Colonic mucosa (tissue), 4 donors: ENCODE measurements at regions not wholly inside any gene's neighbourhood (a gene's known extent, or its start where the extent isn't known, plus 50 kb on each side); places are given as distances from the start of the nearest gene placed in this dataset.
"Not testable (repeated sequence)": the region's sequence is repeated elsewhere in the genome, so short reads cannot be mapped to it uniquely, and the experiment has no call there.

Source experiments
- DNase-seq: peaks from one replicate; pipeline ENCODE4 v3.0.0-alpha.2; 2020
- H3K27ac ChIP-seq: fragments of 200-600 bp; one replicate; pipeline ENCODE4 v1.8.0; 2021
- H3K27me3 ChIP-seq: fragments of 200-600 bp; one replicate; pipeline ENCODE4 v1.8.0; 2021
- H3K36me3 ChIP-seq: fragments of 200-600 bp; one replicate; pipeline ENCODE4 v1.8.0; 2021
- H3K4me1 ChIP-seq: fragments of 200-600 bp; one replicate; pipeline ENCODE4 v1.8.0; 2021; ENCODE audit warnings: mild to moderate bottlenecking
- H3K4me3 ChIP-seq: fragments of 200-600 bp; one replicate; pipeline ENCODE4 v1.8.0; 2021
- H3K9ac ChIP-seq, 2 donors: one replicate each; pipeline ENCODE4 v1.7.0; 2013; ENCODE audit warnings: control low read depth in 2 of 2, low read depth in 2 of 2, low read length in 2 of 2
- H3K9me3 ChIP-seq: fragments of 200-600 bp; one replicate; pipeline ENCODE4 v1.8.0; 2021
- CTCF ChIP-seq: fragments of 200-600 bp; IDR thresholded peaks from one replicate; pipeline ENCODE4 v1.8.0; 2022; ENCODE audit warnings: antibody characterized with exemption, mild to moderate bottlenecking
- intact Hi-C: fragments of 100-400 bp; cut with DNase I; formaldehyde crosslinking; loops from one replicate; pipeline ENCODE4 v1.14.1; 2022
- donor health status: healthy.
- donor health status: DM: no; HTN: no; CAD: no.
- donor health status: DM: no; HTN: no; CAD: no.

GRCh38 chr6:141830530-141830929 lies 302.2 kb upstream of the GJE1 start:
- DNase-seq = no peak
- Histone ChIP-seq H3K27me3 (no peaks in the 10 kb centered on the region), H3K4me3 (no peak overlapping the region), H3K9ac (no peak overlapping the region), H3K27ac (no peak overlapping the region), H3K4me1 (no peaks in the 10 kb centered on the region), H3K36me3 (no peaks in the 10 kb centered on the region), H3K9me3 (no peaks in the 10 kb centered on the region)
- TF ChIP-seq CTCF = no peak
- intact Hi-C loops = no loop called here

GRCh38 chr6:141829566-141830360 lies 303.0 kb upstream of the GJE1 start:
- H3K27ac ChIP-seq = no peak overlapping the region
- H3K9me3 ChIP-seq = no peaks in the 10 kb centered on the region
- no peak for TF ChIP-seq CTCF
- H3K9ac ChIP-seq = no peak overlapping the region
- DNase-seq = no peak
- H3K27me3 ChIP-seq = no peaks in the 10 kb centered on the region
- intact Hi-C loops = no loop called here
- no peak overlapping the region for H3K4me3 ChIP-seq
- H3K4me1 ChIP-seq = no peaks in the 10 kb centered on the region
- no peaks in the 10 kb centered on the region for H3K36me3 ChIP-seq

GRCh38 chr6:141824350-141824749 lies 308.4 kb upstream of the GJE1 start:
- H3K27ac ChIP-seq = no peak overlapping the region
- no peak overlapping the region for H3K4me3 ChIP-seq
- no peak for DNase-seq
- H3K9ac ChIP-seq = no peak overlapping the region
- H3K9me3 ChIP-seq = no peaks in the 10 kb centered on the region
- no peak for TF ChIP-seq CTCF
- no peaks in the 10 kb centered on the region for H3K4me1 ChIP-seq
- intact Hi-C loops = no loop called here
- H3K27me3 ChIP-seq = no peaks in the 10 kb centered on the region
- no peaks in the 10 kb centered on the region for H3K36me3 ChIP-seq

GRCh38 chr6:141815039-141815438 lies 317.7 kb upstream of the GJE1 start:
- not testable (repeated sequence) for H3K27ac ChIP-seq, H3K9ac ChIP-seq

GRCh38 chr6:141809901-141810300 lies 322.8 kb upstream of the GJE1 start:
- TF ChIP-seq CTCF = no peak

More at GRCh38 chr6:141815039-141815438, 317.7 kb upstream of the GJE1 start:
- H3K4me3 ChIP-seq, H3K36me3 ChIP-seq, DNase-seq, intact Hi-C loops, H3K9me3 ChIP-seq, H3K4me1 ChIP-seq, H3K27me3 ChIP-seq: not testable (repeated sequence)

GRCh38 chr6:141808662-141809061 lies 324.1 kb upstream of the GJE1 start:
- Histone ChIP-seq H3K27ac (no peak overlapping the region), H3K4me3 (no peak overlapping the region), H3K4me1 (no peaks in the 10 kb centered on the region), H3K9ac (no peak overlapping the region), H3K9me3 (no peaks in the 10 kb centered on the region), H3K27me3 (no peaks in the 10 kb centered on the region), H3K36me3 (no peaks in the 10 kb centered on the region)
- TF ChIP-seq CTCF = no peak
- no peak for DNase-seq
- intact Hi-C loops = no loop called here

More at GRCh38 chr6:141809901-141810300, 322.8 kb upstream of the GJE1 start:
- Histone ChIP-seq H3K27ac (no peak overlapping the region), H3K27me3 (no peaks in the 10 kb centered on the region), H3K4me3 (no peak overlapping the region), H3K9me3 (no peaks in the 10 kb centered on the region), H3K36me3 (no peaks in the 10 kb centered on the region), H3K9ac (no peak overlapping the region), H3K4me1 (no peaks in the 10 kb centered on the region)
- no peak for DNase-seq
- intact Hi-C loops = no loop called here

GRCh38 chr6:141800973-141801372 lies 331.8 kb upstream of the GJE1 start:
- H3K9ac ChIP-seq, DNase-seq, H3K27ac ChIP-seq, H3K4me3 ChIP-seq, H3K9me3 ChIP-seq, H3K27me3 ChIP-seq, intact Hi-C loops, H3K4me1 ChIP-seq, H3K36me3 ChIP-seq: not testable (repeated sequence)
